Endodermal cell (in vitro differentiated cells): ENCODE measurements at regions not wholly inside any gene's neighbourhood (a gene's known extent, or its start where the extent isn't known, plus 50 kb on each side); places are given as distances from the start of the nearest gene placed in this dataset.

Source experiments
- DNase-seq: peaks from one replicate; pipeline ENCODE4 v3.0.0-alpha.2; 2017
- H3K27ac ChIP-seq: 2 replicates; pipeline ENCODE4 v1.5.1; 2013; ENCODE audit warnings: mild to moderate bottlenecking, low read depth, low read length, moderate library complexity
- H3K27me3 ChIP-seq: 2 replicates; pipeline ENCODE4 v1.6.1; 2013; ENCODE audit warnings: mild to moderate bottlenecking, low read length, moderate library complexity; ENCODE audit not compliant: insufficient read depth, control insufficient read depth, poor library complexity, severe bottlenecking
- H3K36me3 ChIP-seq: 2 replicates; pipeline ENCODE4 v1.7.0; 2013; ENCODE audit warnings: mild to moderate bottlenecking, low read length, moderate library complexity; ENCODE audit not compliant: control insufficient read depth, insufficient read depth
- H3K4me1 ChIP-seq: one replicate; pipeline ENCODE4 v1.7.0; 2013; ENCODE audit warnings: low read length; ENCODE audit not compliant: control insufficient read depth, insufficient read depth
- H3K4me3 ChIP-seq: 2 replicates; pipeline ENCODE4 v1.5.1; 2013; ENCODE audit warnings: mild to moderate bottlenecking, low read length, moderate library complexity
- H3K9ac ChIP-seq: 2 replicates; pipeline ENCODE4 v1.6.1; 2013; ENCODE audit warnings: mild to moderate bottlenecking, low read length, moderate library complexity; ENCODE audit not compliant: poor library complexity, severe bottlenecking; ENCODE audit errors: extremely low read depth
- H3K9me3 ChIP-seq: 2 replicates; pipeline ENCODE4 v1.6.1; 2013; ENCODE audit warnings: mild to moderate bottlenecking, low read length, moderate library complexity; ENCODE audit not compliant: control insufficient read depth
- H3K27ac Mint-ChIP-seq: 2 replicates; pipeline ENCODE4 v1.8.0; 2020; ENCODE audit warnings: mixed read lengths
- H3K27me3 Mint-ChIP-seq: 2 replicates; pipeline ENCODE4 v1.8.0; 2021; ENCODE audit warnings: mild to moderate bottlenecking, mixed read lengths; ENCODE audit not compliant: insufficient read depth
- H3K36me3 Mint-ChIP-seq: 2 replicates; pipeline ENCODE4 v1.8.0; 2020; ENCODE audit warnings: low read depth, mixed read lengths
- H3K4me1 Mint-ChIP-seq: 2 replicates; pipeline ENCODE4 v1.8.0; 2020; ENCODE audit warnings: mixed read lengths
- H3K4me3 Mint-ChIP-seq: 2 replicates; pipeline ENCODE4 v1.8.0; 2020; ENCODE audit warnings: mild to moderate bottlenecking, moderate library complexity, mixed read lengths
- H3K9me3 Mint-ChIP-seq: 2 replicates; pipeline ENCODE4 v1.8.0; 2020; ENCODE audit warnings: mild to moderate bottlenecking, mixed read lengths
- CTCF ChIP-seq: fragments of 200-600 bp; sonication (generic); conservative IDR thresholded peaks from 2 replicates; pipeline ENCODE4 v1.5.0; 2021; ENCODE audit warnings: antibody characterized with exemption, mild to moderate bottlenecking
- WGBS, 2 experiments: methylation state at CpG; one replicate each; pipeline versions ENCODE4 v1.1.5 to v1.1.7; 2013; ENCODE audit warnings: missing lambda C conversion rate in 2 of 2, mixed read lengths in 1 of 2; ENCODE audit not compliant: insufficient coverage in 1 of 2, insufficient read length in 1 of 2; 5-methylcytosine and 5-hydroxymethylcytosine counted together

DNA sequence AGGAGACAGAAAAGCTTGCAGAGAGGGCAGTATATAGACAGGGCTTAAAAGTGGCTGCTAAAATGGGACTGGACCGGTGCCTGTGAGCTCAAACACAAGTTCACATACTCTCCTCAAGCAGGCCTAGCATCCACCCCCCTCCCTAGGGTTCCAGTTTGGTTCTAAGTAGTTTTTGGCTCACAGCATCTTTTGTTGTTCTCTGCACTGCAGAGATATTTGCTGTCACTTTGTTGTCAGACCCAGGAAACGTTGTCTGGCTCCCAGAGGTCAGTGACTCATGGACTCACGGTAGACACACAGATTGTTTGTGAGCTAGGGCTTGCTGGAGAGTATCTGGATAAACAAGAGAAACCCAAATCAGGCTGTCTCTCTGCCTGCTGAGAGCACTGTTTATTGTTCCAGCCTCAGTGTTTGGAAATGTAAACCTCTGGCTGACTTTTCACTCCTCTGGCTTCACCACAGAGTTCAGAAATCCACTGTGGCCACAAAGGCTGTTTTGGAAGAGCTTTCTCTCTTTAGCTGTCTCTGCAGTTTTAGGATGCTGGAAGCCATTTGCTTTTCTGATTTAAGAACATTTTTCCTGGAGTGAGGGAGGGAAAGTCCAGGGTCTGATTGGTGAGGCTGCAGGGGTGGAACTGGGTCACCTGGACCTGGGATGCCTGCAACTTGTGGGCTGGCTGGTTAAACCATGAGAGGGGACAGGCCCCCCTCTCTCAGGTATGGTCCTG is 303.7 kb upstream of the PLET1 start:
- TF ChIP-seq CTCF = no peak
- H3K4me1 Mint-ChIP-seq = peaks cover 19% of the 10 kb centered on the region
- peaks cover 3% of the 10 kb centered on the region for H3K27me3 Mint-ChIP-seq
- Histone ChIP-seq H3K4me3 (no peak overlapping the region), H3K9me3 (no peaks in the 10 kb centered on the region), H3K27me3 (no peaks in the 10 kb centered on the region), H3K4me1 (peaks cover 3% of the 10 kb centered on the region), H3K27ac (peak overlapping the region; percentile 12), H3K9ac (no peak overlapping the region), H3K36me3 (no peaks in the 10 kb centered on the region)
- H3K4me3 Mint-ChIP-seq = no peak overlapping the region
- H3K27ac Mint-ChIP-seq = peak overlapping the region; percentile 48
- DNase-seq = no peak
- no peaks in the 10 kb centered on the region for H3K9me3 Mint-ChIP-seq
- 42 to 60% methylated on average over 3 of the region's 3 CpGs for WGBS, 2 experiments
- no peaks in the 10 kb centered on the region for H3K36me3 Mint-ChIP-seq

- H3K4me3 ChIP-seq = no peak overlapping the region
- H3K36me3 Mint-ChIP-seq = no peaks in the 10 kb centered on the region
- H3K36me3 ChIP-seq = no peaks in the 10 kb centered on the region
- no peaks in the 10 kb centered on the region for H3K9me3 ChIP-seq
- no peak overlapping the region for H3K27ac ChIP-seq
- no peaks in the 10 kb centered on the region for H3K27me3 ChIP-seq
- no peak for DNase-seq
- peaks cover 3% of the 10 kb centered on the region for H3K27me3 Mint-ChIP-seq
- H3K4me3 Mint-ChIP-seq = no peak overlapping the region
- 87 to 91% methylated on average over 4 to 5 of the region's 5 CpGs for WGBS, 2 experiments
- H3K9me3 Mint-ChIP-seq = no peaks in the 10 kb centered on the region
- H3K4me1 Mint-ChIP-seq = peaks cover 21% of the 10 kb centered on the region
- TF ChIP-seq CTCF = no peak
- no peak overlapping the region for H3K27ac Mint-ChIP-seq
- H3K4me1 ChIP-seq = peaks cover 3% of the 10 kb centered on the region
- H3K9ac ChIP-seq = no peak overlapping the region
Measured at GRCh38 chr11:112565551-112565950, 304.9 kb upstream of the PLET1 start.

DNA sequence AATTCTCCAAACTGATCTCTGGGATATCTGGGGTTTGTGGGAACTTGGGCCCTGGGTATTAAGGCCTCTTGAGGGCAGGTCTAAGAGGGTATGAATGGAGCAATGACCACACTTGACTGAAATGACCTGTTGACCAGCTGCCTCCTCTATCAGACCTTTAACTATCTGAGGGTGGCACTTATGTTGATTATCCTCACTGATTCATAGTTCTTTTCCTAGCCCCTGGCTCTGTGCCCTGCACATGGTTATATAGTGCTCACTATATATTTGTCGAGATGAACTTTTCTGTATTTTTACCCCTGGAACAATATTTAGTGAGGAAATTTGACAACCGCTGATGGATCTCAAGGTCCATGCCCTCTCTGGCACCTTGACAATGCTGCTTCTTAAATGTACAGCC is 305.5 kb upstream of the PLET1 start:
- Mint-ChIP-seq H3K27ac (no peak overlapping the region), H3K9me3 (no peaks in the 10 kb centered on the region), H3K27me3 (peaks cover 3% of the 10 kb centered on the region), H3K4me3 (no peak overlapping the region), H3K4me1 (peaks cover 21% of the 10 kb centered on the region), H3K36me3 (no peaks in the 10 kb centered on the region)
- Histone ChIP-seq H3K36me3 (no peaks in the 10 kb centered on the region), H3K9me3 (no peaks in the 10 kb centered on the region), H3K4me3 (no peak overlapping the region), H3K27me3 (no peaks in the 10 kb centered on the region), H3K27ac (no peak overlapping the region), H3K4me1 (peaks cover 3% of the 10 kb centered on the region), H3K9ac (no peak overlapping the region)
- no peak for TF ChIP-seq CTCF
- DNase-seq = no peak
- WGBS, 2 experiments = 90 to 91% methylated on average over 2 of the region's 2 CpGs
